Fibroblast of lung (primary cell): ENCODE measurements at regions not wholly inside any gene's neighbourhood (a gene's known extent, or its start where the extent isn't known, plus 50 kb on each side); places are given as distances from the start of the nearest gene placed in this dataset.

Experiments used
- DNase-seq, 2 donors: peaks; one replicate each; pipeline versions ENCODE4 v3.0.0 to v3.0.0-alpha.2; 2010; ENCODE audit warnings: low read depth in 2 of 2
- H2AFZ ChIP-seq: 2 replicates; pipeline ENCODE4 v1.5.1; 2012; ENCODE audit warnings: low read length, control low read depth, inconsistent platforms
- H3K27ac ChIP-seq: 2 replicates; pipeline ENCODE4 v1.5.1; 2011; ENCODE audit warnings: low read length, control low read depth; ENCODE audit not compliant: insufficient read depth
- H3K27me3 ChIP-seq: 2 replicates; pipeline ENCODE4 v1.5.1; 2011; ENCODE audit warnings: mild to moderate bottlenecking, low read length; ENCODE audit not compliant: control insufficient read depth, insufficient read depth
- H3K36me3 ChIP-seq: 2 replicates; pipeline ENCODE4 v1.5.1; 2011; ENCODE audit warnings: low read length; ENCODE audit not compliant: control insufficient read depth, insufficient read depth
- H3K4me1 ChIP-seq: 2 replicates; pipeline ENCODE4 v1.5.1; 2011; ENCODE audit warnings: low read length; ENCODE audit not compliant: control insufficient read depth, insufficient read depth; ENCODE audit errors: extremely low read depth
- H3K4me2 ChIP-seq: 2 replicates; pipeline ENCODE4 v1.5.1; 2011; ENCODE audit warnings: low read length, control low read depth; ENCODE audit not compliant: insufficient read depth; ENCODE audit errors: extremely low read depth
- H3K4me3 ChIP-seq, 4 experiments: fragments of 200-600 bp in 1 of 4; sonication (generic) in 1 of 4; replicated peaks in 1 of 4; 2 replicates each; pipeline ENCODE4 v1.5.1; 2011 to 2016; ENCODE audit warnings: low read length in 4 of 4, low read depth in 3 of 4, mild to moderate bottlenecking in 3 of 4, control low read depth in 2 of 4, inconsistent platforms in 1 of 4, mixed read lengths in 1 of 4; ENCODE audit not compliant: insufficient read depth in 1 of 4; ENCODE audit errors: control extremely low read depth in 1 of 4
- H3K79me2 ChIP-seq: 2 replicates; pipeline ENCODE4 v1.5.1; 2012; ENCODE audit warnings: mild to moderate bottlenecking, low read length, inconsistent platforms; ENCODE audit not compliant: control insufficient read depth, insufficient read depth
- H3K9ac ChIP-seq: 2 replicates; pipeline ENCODE4 v1.5.1; 2011; ENCODE audit warnings: mild to moderate bottlenecking, low read length, control low read depth; ENCODE audit not compliant: insufficient read depth
- H3K9me3 ChIP-seq: 2 replicates; pipeline ENCODE4 v1.5.1; 2012; ENCODE audit warnings: low read depth, low read length; ENCODE audit not compliant: control insufficient read depth, insufficient read depth
- H4K20me1 ChIP-seq: 2 replicates; pipeline ENCODE4 v1.5.1; 2011; ENCODE audit warnings: low read length; ENCODE audit not compliant: control insufficient read depth, insufficient read depth; ENCODE audit errors: extremely low read depth
- EZH2 ChIP-seq: IDR thresholded peaks from 2 replicates; pipeline ENCODE4 v1.5.1; 2012; ENCODE audit warnings: low read length, control low read depth, mild to moderate bottlenecking; ENCODE audit errors: missing control alignments
- TF ChIP-seq, protein P1 (sequence below), 2 donors: IDR thresholded peaks in 1 of 2; conservative IDR thresholded peaks in 1 of 2; 1 replicate in 1 of 2; 2 replicates in 1 of 2; pipeline ENCODE4 v1.5.1; 2011 to 2012; ENCODE audit warnings: low read length in 2 of 2, control low read depth in 1 of 2, inconsistent platforms in 1 of 2, low read depth in 1 of 2, mild to moderate bottlenecking in 1 of 2

DNA sequence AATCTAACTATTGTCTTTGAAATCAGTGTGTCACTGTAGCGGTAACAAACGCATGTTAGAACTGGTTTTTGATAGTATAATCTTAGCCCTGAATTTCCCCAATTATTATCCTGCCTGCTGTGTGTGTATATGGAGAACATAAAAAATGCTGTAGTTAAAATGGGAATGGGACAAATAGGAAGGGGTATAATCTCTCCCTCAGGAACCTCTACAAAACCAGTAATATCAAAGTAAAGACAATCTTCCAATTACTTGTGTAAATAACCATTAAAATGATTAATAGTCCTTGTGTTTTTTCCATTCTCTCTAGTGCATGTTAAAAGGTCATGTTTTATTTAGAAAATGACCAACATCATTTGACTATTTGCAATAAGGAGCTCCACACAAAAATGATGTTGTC, 200.1 kb upstream of the TMTC1 start:
- Histone ChIP-seq H3K4me1 (no peaks in the 10 kb centered on the region), H3K27me3 (no peaks in the 10 kb centered on the region), H3K4me2 (no peak overlapping the region), H3K27ac (no peak overlapping the region), H3K79me2 (no peaks in the 10 kb centered on the region), H3K9ac (no peak overlapping the region), H2AFZ (no peak overlapping the region), H4K20me1 (no peaks in the 10 kb centered on the region), H3K9me3 (no peaks in the 10 kb centered on the region), H3K4me3 (no peak overlapping the region), H3K36me3 (no peaks in the 10 kb centered on the region)
- TF ChIP-seq EZH2, result no peak
- TF ChIP-seq, protein P1, sequence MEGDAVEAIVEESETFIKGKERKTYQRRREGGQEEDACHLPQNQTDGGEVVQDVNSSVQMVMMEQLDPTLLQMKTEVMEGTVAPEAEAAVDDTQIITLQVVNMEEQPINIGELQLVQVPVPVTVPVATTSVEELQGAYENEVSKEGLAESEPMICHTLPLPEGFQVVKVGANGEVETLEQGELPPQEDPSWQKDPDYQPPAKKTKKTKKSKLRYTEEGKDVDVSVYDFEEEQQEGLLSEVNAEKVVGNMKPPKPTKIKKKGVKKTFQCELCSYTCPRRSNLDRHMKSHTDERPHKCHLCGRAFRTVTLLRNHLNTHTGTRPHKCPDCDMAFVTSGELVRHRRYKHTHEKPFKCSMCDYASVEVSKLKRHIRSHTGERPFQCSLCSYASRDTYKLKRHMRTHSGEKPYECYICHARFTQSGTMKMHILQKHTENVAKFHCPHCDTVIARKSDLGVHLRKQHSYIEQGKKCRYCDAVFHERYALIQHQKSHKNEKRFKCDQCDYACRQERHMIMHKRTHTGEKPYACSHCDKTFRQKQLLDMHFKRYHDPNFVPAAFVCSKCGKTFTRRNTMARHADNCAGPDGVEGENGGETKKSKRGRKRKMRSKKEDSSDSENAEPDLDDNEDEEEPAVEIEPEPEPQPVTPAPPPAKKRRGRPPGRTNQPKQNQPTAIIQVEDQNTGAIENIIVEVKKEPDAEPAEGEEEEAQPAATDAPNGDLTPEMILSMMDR (conservative IDR thresholded peaks at IDR 0.05 in 1 of 2, IDR thresholded peaks at IDR 0.05 in 1 of 2; ENCODE audit: low read depth in 1 of 2, low read length in 2 of 2), result no peak
- DNase-seq, result no peak

DNA sequence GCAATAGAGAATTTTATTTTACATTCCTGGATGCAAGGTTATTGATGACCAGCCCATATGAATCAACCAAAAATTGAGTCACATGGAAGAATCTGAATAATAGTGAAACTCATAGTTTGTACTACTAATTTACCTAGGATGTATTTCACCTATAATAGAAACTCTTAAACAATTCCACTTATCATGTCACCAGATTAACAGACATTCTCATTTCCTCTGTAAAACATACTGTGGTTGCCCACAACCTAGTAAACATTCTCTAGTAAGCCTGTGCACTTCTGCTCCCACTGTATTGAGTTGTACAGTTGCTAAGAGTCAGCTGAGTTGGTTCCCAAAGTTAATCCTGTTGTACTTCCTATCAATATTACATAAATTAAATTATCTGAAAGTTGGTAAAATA, 196.6 kb upstream of the TMTC1 start:
- H3K9ac ChIP-seq, result no peak overlapping the region
- DNase-seq, result no peak
- no peak overlapping the region for H3K4me2 ChIP-seq
- no peak for TF ChIP-seq EZH2
- TF ChIP-seq, protein P1 (conservative IDR thresholded peaks at IDR 0.05 in 1 of 2, IDR thresholded peaks at IDR 0.05 in 1 of 2; ENCODE audit: low read depth in 1 of 2, low read length in 2 of 2), result no peak
- H3K27ac ChIP-seq, result no peak overlapping the region
- no peaks in the 10 kb centered on the region for H4K20me1 ChIP-seq
- no peaks in the 10 kb centered on the region for H3K9me3 ChIP-seq
- H3K4me3 ChIP-seq, result no peak overlapping the region
- no peaks in the 10 kb centered on the region for H3K36me3 ChIP-seq
- H3K4me1 ChIP-seq, result no peaks in the 10 kb centered on the region
- no peaks in the 10 kb centered on the region for H3K27me3 ChIP-seq
- no peak overlapping the region for H2AFZ ChIP-seq
- no peaks in the 10 kb centered on the region for H3K79me2 ChIP-seq

DNA sequence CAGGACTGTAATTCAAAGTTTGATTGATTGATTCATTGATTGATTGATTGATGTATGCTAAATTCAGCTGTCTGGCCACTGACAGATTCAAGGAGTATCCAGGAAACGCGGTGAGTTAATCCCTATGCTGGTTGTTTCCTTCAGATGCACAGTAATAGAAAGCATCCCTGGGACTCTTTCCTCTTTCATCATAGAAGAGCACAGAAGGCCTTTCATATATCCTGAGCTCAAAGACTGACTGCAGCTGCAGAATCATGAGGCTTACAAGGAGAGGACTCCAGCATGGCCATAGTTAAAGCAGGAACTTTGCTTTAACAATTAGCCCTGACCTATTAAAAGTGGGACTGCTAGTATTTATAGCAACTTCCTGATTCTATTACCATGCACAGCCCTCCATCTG, 187.7 kb upstream of the TMTC1 start:
- Histone ChIP-seq H3K9ac (no peak overlapping the region), H3K4me1 (no peaks in the 10 kb centered on the region), H3K4me2 (no peak overlapping the region), H3K27me3 (no peaks in the 10 kb centered on the region), H3K36me3 (no peaks in the 10 kb centered on the region), H2AFZ (no peak overlapping the region), H3K9me3 (no peaks in the 10 kb centered on the region), H3K27ac (no peak overlapping the region), H3K4me3 (no peak overlapping the region), H3K79me2 (no peaks in the 10 kb centered on the region), H4K20me1 (no peaks in the 10 kb centered on the region)
- no peak for DNase-seq
- TF ChIP-seq, protein P1 (conservative IDR thresholded peaks at IDR 0.05 in 1 of 2, IDR thresholded peaks at IDR 0.05 in 1 of 2; ENCODE audit: low read depth in 1 of 2, low read length in 2 of 2), result no peak
- TF ChIP-seq EZH2, result no peak
